IMR-90 (cell line): ENCODE measurements at regions not wholly inside any gene's neighbourhood (a gene's known extent, or its start where the extent isn't known, plus 50 kb on each side); places are given as distances from the start of the nearest gene placed in this dataset.

Experiments used
- ATAC-seq: fragments of 200-7000 bp; cut with Tn5 transposase; 2 replicates; pipeline ENCODE4 v1.9.1; 2020; ENCODE audit warnings: low read depth, mild to moderate bottlenecking, moderate library complexity
- BruUV-seq: library from RNA; stranded (reverse); fragments of 400-500 nt; replicated peaks from 2 replicates; lab custom pipeline; 2021; lab: Mats Ljungman, UMichigan
- CTCF ChIA-PET: fragments of 300-600 bp; formaldehyde crosslinking; extraction: SDS; loops from one replicate; lab custom pipeline; 2021; ENCODE audit warnings: antibody characterized with exemption; lab: Yijun Ruan, JAX
- POLR2A ChIA-PET: fragments of 300-600 bp; sonication (Branson Sonifier 250); formaldehyde crosslinking; loops from one replicate; lab custom pipeline; 2022; ENCODE audit warnings: antibody characterized with exemption; ENCODE audit not compliant: unreplicated experiment; lab: Charles Lee
- DNase-seq: peaks from one replicate; pipeline ENCODE4 v3.0.0; 2013
- H2AFZ ChIP-seq: replicated peaks from 2 replicates; pipeline ENCODE3; 2013; ENCODE audit warnings: low read length, mild to moderate bottlenecking; ENCODE audit not compliant: poor library complexity
- H2AK5ac ChIP-seq: 2 replicates; pipeline ENCODE4 v1.6.1; 2013; ENCODE audit warnings: low read depth, low read length, inconsistent platforms
- H2AK9ac ChIP-seq: replicated peaks from 2 replicates; pipeline ENCODE3; 2013; ENCODE audit warnings: mild to moderate bottlenecking, low read depth, low read length, moderate library complexity; ENCODE audit not compliant: poor library complexity
- H2BK120ac ChIP-seq: 2 replicates; pipeline ENCODE4 v1.6.1; 2013; ENCODE audit warnings: low read depth, low read length, inconsistent platforms
- H2BK15ac ChIP-seq: 3 replicates; pipeline ENCODE4 v1.6.1; 2013; ENCODE audit warnings: low read depth, low read length, inconsistent platforms
- H2BK20ac ChIP-seq: 2 replicates; pipeline ENCODE4 v1.6.1; 2013; ENCODE audit warnings: low read depth, mild to moderate bottlenecking, inconsistent platforms, low read length, moderate library complexity
- H2BK5ac ChIP-seq: 2 replicates; pipeline ENCODE4 v1.6.1; 2013; ENCODE audit warnings: mild to moderate bottlenecking, low read depth, low read length, inconsistent platforms; ENCODE audit not compliant: poor library complexity, severe bottlenecking
- H3K14ac ChIP-seq: replicated peaks from 2 replicates; pipeline ENCODE4 v1.6.1; 2013; ENCODE audit warnings: low read depth, low read length, inconsistent platforms
- H3K18ac ChIP-seq: 2 replicates; pipeline ENCODE4 v1.6.1; 2013; ENCODE audit warnings: low read depth, low read length, control low read depth
- H3K23ac ChIP-seq: 2 replicates; pipeline ENCODE4 v1.6.1; 2013; ENCODE audit warnings: low read depth, low read length, inconsistent platforms
- H3K27ac ChIP-seq: 2 replicates; pipeline ENCODE4 v1.5.1; 2013; ENCODE audit warnings: mild to moderate bottlenecking, control low read depth, low read length; ENCODE audit not compliant: insufficient read depth
- H3K27me3 ChIP-seq: 2 replicates; pipeline ENCODE4 v1.6.1; 2013; ENCODE audit warnings: low read length; ENCODE audit not compliant: control insufficient read depth, insufficient read depth
- H3K36me3 ChIP-seq: 2 replicates; pipeline ENCODE4 v1.6.1; 2013; ENCODE audit warnings: low read length, mixed read lengths; ENCODE audit not compliant: control insufficient read depth, insufficient read depth
- H3K4ac ChIP-seq: 2 replicates; pipeline ENCODE4 v1.6.1; 2013; ENCODE audit warnings: low read depth, low read length, inconsistent platforms
- H3K4me1 ChIP-seq: 2 replicates; pipeline ENCODE4 v1.6.1; 2013; ENCODE audit warnings: low read length, mixed read lengths; ENCODE audit not compliant: control insufficient read depth, insufficient read depth
- H3K4me2 ChIP-seq: 2 replicates; pipeline ENCODE4 v1.6.1; 2013; ENCODE audit warnings: low read depth, mild to moderate bottlenecking, control low read depth, low read length, moderate library complexity
- H3K4me3 ChIP-seq: 2 replicates; pipeline ENCODE4 v1.5.1; 2013; ENCODE audit warnings: low read depth, mild to moderate bottlenecking, control low read depth, low read length, moderate library complexity; ENCODE audit not compliant: insufficient read depth
- H3K56ac ChIP-seq: 2 replicates; pipeline ENCODE4 v1.6.1; 2013; ENCODE audit warnings: low read length, inconsistent platforms; ENCODE audit not compliant: insufficient read depth; ENCODE audit errors: extremely low read depth
- H3K79me1 ChIP-seq, 2 experiments: 2 replicates each; pipeline ENCODE4 v1.6.1; 2013; ENCODE audit warnings: low read length in 2 of 2, inconsistent platforms in 1 of 2, low read depth in 1 of 2
- H3K9ac ChIP-seq: 2 replicates; pipeline ENCODE4 v1.6.1; 2013; ENCODE audit warnings: low read depth, low read length, control low read depth
- H3K9me1 ChIP-seq: 2 replicates; pipeline ENCODE4 v1.6.1; 2013; ENCODE audit warnings: low read length, inconsistent platforms; ENCODE audit not compliant: insufficient read depth
- H3K9me3 ChIP-seq: 2 replicates; pipeline ENCODE4 v1.6.1; 2013; ENCODE audit warnings: low read length; ENCODE audit not compliant: control insufficient read depth, insufficient read depth
- H4K20me1 ChIP-seq: 2 replicates; pipeline ENCODE4 v1.6.1; 2013; ENCODE audit warnings: low read length, inconsistent platforms; ENCODE audit not compliant: insufficient read depth
- H4K5ac ChIP-seq: 2 replicates; pipeline ENCODE4 v1.6.1; 2013; ENCODE audit warnings: mild to moderate bottlenecking, low read depth, low read length, control low read depth
- H4K8ac ChIP-seq, 2 experiments: 2 replicates each; pipeline ENCODE4 v1.6.1; 2013; ENCODE audit warnings: low read depth in 2 of 2, low read length in 2 of 2, control low read depth in 1 of 2, inconsistent platforms in 1 of 2
- H4K91ac ChIP-seq: 2 replicates; pipeline ENCODE4 v1.6.1; 2013; ENCODE audit warnings: low read depth, low read length, inconsistent platforms; ENCODE audit not compliant: insufficient read depth
- BHLHE40 ChIP-seq: fragments of 150-350 bp; IDR thresholded peaks from 2 replicates; pipeline ENCODE4 v1.6.1; 2016; ENCODE audit warnings: mild to moderate bottlenecking, low read depth, low read length
- CEBPB ChIP-seq: IDR thresholded peaks from 2 replicates; pipeline ENCODE4 v1.6.1; 2012; ENCODE audit warnings: low read depth, low read length, improper control_type of control experiment
- CHD1 ChIP-seq: IDR thresholded peaks from 2 replicates; pipeline ENCODE4 v1.6.1; 2012; ENCODE audit warnings: low read depth, low read length, improper control_type of control experiment
- FOS ChIP-seq: fragments of 150-350 bp; IDR thresholded peaks from 2 replicates; pipeline ENCODE4 v1.6.1; 2016; ENCODE audit warnings: low read depth, low read length
- RCOR1 ChIP-seq: IDR thresholded peaks from 2 replicates; pipeline ENCODE4 v1.6.1; 2012; ENCODE audit warnings: mild to moderate bottlenecking, low read length, improper control_type of control experiment; ENCODE audit not compliant: insufficient replicate concordance
- SMC3 ChIP-seq: fragments of 150-350 bp; IDR thresholded peaks from 2 replicates; pipeline ENCODE4 v1.6.1; 2016; ENCODE audit warnings: low read depth, mild to moderate bottlenecking, antibody characterized with exemption, low read length, moderate library complexity
- WGBS, 2 experiments: methylation state at CpG; one replicate each; pipeline versions ENCODE4 v1.1.5 to v1.1.7; 2013; ENCODE audit warnings: missing lambda C conversion rate in 2 of 2; ENCODE audit not compliant: insufficient read length in 1 of 2; ENCODE audit errors: extremely low coverage in 2 of 2; 5-methylcytosine and 5-hydroxymethylcytosine counted together
- dilution Hi-C: fragments of 300-500 bp; cut with HindIII; formaldehyde crosslinking; loops from one replicate; pipeline ENCODE4 v1.14.3; 2018; ENCODE audit warnings: low sequenced_read_pairs; ENCODE audit not compliant: unreplicated experiment
- in situ Hi-C: fragments of 300-500 bp; cut with MboI; formaldehyde crosslinking; loops from 3 replicates; pipeline ENCODE4 v1.14.3; 2019; ENCODE audit warnings: low sequenced_read_pairs, inconsistent platforms, mixed read lengths
- intact Hi-C: fragments of 100-400 bp; cut with micrococcal nuclease; formaldehyde crosslinking; loops from 2 replicates; pipeline ENCODE4 v1.10.0; 2022

- Histone ChIP-seq H3K9me3 (no peaks in the 10 kb centered on the region), H3K36me3 (no peaks in the 10 kb centered on the region), H3K56ac (no peak overlapping the region), H3K9me1 (no peaks in the 10 kb centered on the region), H4K8ac (no peak overlapping the region), H2AFZ (no peak overlapping the region), H4K20me1 (no peaks in the 10 kb centered on the region), H3K18ac (no peak overlapping the region), H2BK5ac (no peak overlapping the region), H3K27ac (no peak overlapping the region), H3K23ac (no peak overlapping the region), H4K5ac (no peak overlapping the region), H2BK20ac (no peak overlapping the region), H3K27me3 (no peaks in the 10 kb centered on the region), H3K4me1 (no peaks in the 10 kb centered on the region), H3K4me3 (no peak overlapping the region), H2BK120ac (no peak overlapping the region), H3K14ac (no peak overlapping the region), H3K4me2 (no peak overlapping the region), H3K4ac (no peak overlapping the region), H3K79me1 (no peaks in the 10 kb centered on the region), H3K9ac (no peak overlapping the region), H2AK5ac (no peak overlapping the region), H2AK9ac (no peak overlapping the region), H4K91ac (no peak overlapping the region), H2BK15ac (no peak overlapping the region)
- TF ChIP-seq CHD1, result no peak
- no peak for TF ChIP-seq FOS
- no peak for TF ChIP-seq SMC3
- TF ChIP-seq CEBPB, result no peak
- TF ChIP-seq BHLHE40, result no peak
- TF ChIP-seq RCOR1, result no peak
- no peak for ATAC-seq
- dilution Hi-C loops, result no loop called here
- CTCF ChIA-PET, result no interaction called here
- no CpG with 5 or more reads among the region's 3 CpGs for WGBS, 2 experiments
- BruUV-seq, result no TSS peak
- DNase-seq, result no peak
- POLR2A ChIA-PET, result no interaction called here
- intact Hi-C loops, result no loop called here
- in situ Hi-C loops, result no loop called here
Measured at GRCh38 chr6:96683819-96684528, 121.0 kb downstream of the FHL5 start.
